Suprapubic skin (tissue), 3 donors: ENCODE measurements at regions not wholly inside any gene's neighbourhood (a gene's known extent, or its start where the extent isn't known, plus 50 kb on each side); places are given as distances from the start of the nearest gene placed in this dataset.

Source experiments
- CTCF ChIP-seq, 2 donors: fragments of 200-600 bp in 1 of 2; fragments of 450-650 bp in 1 of 2; sonication (generic) in 1 of 2; IDR thresholded peaks; one replicate each; pipeline ENCODE4 v1.5.1; 2016 to 2019; ENCODE audit warnings: antibody characterized with exemption in 2 of 2, mild to moderate bottlenecking in 1 of 2, moderate library complexity in 1 of 2
- POLR2A ChIP-seq, 2 donors: fragments of 450-650 bp; IDR thresholded peaks; one replicate each; pipeline ENCODE4 v1.6.1; 2017; ENCODE audit warnings: antibody characterized with exemption in 2 of 2, mild to moderate bottlenecking in 2 of 2, moderate library complexity in 2 of 2

GRCh38 chr12:38157933-38158401 lies 158.6 kb upstream of the ALG10B start:
- no peak for TF ChIP-seq POLR2A (IDR thresholded peaks at IDR 0.05)
- no peak for TF ChIP-seq CTCF (IDR thresholded peaks at IDR 0.05)
